Activated T-cell treated with anti-CD3 and anti-CD28 coated beads for 4 hours (primary cell): ENCODE measurements at regions not wholly inside any gene's neighbourhood (a gene's known extent, or its start where the extent isn't known, plus 50 kb on each side); places are given as distances from the start of the nearest gene placed in this dataset.
"Not testable (repeated sequence)": the region's sequence is repeated elsewhere in the genome, so short reads cannot be mapped to it uniquely, and the experiment has no call there.

Experiments
- DNase-seq: peaks from one replicate; pipeline ENCODE4 v3.0.0-alpha.2; 2020

DNA sequence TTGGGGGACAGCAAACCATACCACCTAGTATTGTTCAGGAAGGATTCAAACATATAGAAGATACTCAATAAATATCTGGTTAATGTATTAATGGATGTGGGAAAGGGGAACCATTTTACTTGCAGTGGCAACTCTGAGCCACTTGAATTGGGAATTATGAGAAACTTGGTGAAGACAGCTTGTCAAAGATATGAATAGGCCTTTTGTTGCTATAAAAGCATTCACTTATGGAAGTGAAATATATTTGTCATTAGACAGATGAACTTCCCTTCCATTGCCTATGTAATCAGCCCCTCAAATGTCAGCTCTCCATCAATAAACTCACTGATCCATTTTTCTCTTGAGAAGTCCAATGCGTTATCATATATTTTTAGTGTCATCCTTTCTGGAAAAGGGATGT, 56.1 kb downstream of the GPR85 start:
- no peak for DNase-seq

DNA sequence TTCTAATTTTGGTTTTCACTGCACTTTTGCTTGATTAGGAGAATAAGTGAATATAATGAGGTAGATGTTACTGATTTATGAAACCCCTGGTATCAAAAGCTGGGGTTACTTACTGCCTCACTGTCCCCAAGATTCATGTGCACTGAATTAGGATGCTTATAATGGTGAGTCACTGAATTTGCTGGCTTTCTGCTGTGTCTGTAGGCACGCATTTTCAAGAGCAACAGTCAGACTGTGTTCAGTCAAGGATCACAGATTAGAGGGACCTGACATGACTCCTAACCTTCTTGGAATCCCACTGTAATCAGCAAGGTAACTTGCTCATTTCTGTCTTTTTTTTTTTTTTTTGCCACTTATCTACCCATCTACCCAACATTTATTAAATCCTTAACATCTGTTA, 59.7 kb downstream of the GPR85 start:
- DNase-seq, result no peak

DNA sequence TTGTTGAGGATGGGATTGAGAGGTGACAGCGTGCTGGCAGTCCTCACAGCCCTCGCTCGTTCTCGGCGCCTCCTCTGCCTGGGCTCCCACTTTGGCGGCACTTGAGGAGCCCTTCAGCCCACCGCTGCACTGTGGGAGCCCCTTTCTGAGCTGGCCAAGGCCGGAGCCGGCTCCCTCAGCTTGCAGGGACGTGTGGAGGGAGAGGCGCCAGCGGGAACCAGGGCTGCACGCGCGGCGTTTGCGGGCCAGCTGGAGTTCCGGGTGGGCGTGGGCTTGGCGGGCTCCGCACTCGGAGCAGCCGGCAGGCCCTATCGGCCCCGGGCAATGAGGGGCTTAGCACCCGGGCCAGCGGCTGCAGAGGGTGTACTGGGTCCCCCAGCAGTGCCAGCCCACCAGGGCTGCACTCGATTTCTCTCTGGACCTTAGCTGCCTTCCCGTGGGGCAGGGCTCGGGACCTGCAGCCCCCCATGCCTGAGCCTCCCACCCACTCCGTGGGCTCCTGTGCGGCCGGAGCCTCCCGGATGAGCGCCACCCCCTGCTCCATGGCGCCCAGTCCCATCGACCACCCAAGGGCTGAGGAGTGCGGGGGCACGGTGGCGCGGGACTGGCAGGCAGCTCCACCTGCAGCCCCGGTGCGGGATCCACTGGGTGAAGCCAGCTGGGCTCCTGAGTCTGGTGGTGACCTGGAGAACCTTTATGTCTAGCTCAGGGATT, 69.3 kb downstream of the GPR85 start:
- DNase-seq, result not testable (repeated sequence)

DNA sequence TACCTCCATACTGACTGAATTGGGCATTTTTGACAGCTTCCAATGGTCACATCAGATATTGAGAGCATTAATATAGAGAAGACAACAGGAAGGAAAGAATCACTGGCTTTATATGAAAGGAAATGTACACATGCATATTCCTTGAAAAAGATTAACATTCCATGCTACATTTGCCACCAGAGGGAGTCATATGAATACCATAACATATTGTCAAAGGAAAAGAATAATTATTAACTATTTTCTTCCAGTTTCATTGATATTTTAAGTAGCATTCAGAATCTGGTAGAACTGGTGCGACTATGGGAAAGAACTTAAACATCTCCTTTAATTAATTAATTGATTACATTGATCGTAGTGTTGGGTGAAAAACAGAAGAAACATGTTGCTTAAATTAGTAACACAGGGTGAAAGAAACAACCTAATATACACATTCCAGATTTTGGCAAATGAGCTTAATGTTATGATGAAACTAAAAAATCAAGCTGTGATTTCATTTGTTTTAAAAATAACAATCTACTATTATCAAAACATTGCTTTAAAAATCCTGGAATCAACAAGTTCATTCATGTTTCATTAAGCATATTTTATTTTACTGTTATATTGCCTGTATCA, 71.5 kb downstream of the GPR85 start:
- DNase-seq, result no peak

DNA sequence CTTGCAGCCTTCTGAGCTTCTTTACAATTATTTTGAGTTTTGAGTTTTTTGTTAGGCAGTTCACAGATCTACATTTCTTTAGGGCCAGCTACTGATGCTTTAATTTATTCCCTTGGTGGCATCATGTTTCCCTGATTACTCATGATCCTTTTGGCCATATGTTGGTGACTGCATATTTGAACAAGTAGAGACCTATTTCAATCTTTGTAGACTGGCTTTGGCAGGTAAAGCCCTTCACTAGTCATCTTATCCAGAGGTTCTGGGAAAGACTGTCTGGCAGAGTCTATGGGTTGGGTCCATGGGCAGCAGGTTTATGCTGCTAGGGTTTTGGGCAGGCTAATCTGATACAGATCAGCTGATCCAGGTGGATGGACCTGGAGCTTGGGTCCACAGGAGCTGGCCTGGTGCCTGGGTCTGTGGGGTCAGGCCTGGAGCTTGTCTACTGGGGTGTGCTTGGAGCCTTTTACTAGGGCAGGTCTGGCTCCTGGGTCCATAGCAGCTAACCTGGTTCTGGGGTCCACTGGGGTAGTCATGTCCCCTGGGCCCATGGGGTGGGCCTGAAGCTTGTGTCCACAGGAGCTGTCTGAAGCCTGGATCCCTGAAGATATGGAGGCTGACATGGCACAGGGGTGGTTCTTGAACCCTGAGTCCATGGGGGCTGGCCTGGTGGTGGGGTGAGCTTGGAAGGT, 72.7 kb downstream of the GPR85 start:
- DNase-seq, result no peak

DNA sequence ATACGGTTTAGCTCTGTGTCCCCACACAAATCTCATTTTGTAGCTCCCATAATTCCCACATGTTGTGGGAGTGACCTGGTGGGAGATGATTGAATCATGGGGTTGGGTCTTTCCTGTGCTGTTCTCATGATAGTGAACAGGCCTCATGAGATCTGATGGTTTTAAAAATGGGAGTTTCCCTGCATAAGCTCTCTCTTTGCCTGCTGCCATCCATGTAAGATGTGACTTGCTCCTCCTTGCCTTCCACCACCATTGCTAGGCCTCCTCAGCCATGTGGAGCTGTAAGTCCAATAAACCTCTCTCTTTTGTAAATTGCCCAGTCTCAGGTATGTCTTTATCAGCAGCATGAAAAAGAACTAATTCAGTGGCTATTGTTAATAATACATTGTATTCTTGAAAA, 73.8 kb downstream of the GPR85 start:
- DNase-seq, result not testable (repeated sequence)

DNA sequence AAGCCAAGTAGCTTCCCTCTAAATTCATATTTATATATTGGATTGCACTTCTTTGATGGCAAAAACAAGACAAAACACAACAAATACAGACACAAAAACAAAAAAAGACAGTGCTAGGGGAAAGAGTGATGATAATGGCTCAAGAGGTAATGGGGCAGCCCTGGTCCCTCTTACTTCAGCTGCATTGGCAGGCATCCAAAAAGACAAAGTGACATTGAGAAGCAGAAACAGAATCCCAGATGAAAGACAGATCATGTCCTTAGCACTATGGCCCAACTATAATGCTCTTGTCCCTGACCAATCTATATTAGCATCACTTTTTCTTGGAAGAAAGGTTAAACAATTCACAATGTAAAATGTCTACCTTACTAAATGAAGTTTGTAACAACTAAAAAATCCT, 76.2 kb downstream of the GPR85 start:
- no peak for DNase-seq

DNA sequence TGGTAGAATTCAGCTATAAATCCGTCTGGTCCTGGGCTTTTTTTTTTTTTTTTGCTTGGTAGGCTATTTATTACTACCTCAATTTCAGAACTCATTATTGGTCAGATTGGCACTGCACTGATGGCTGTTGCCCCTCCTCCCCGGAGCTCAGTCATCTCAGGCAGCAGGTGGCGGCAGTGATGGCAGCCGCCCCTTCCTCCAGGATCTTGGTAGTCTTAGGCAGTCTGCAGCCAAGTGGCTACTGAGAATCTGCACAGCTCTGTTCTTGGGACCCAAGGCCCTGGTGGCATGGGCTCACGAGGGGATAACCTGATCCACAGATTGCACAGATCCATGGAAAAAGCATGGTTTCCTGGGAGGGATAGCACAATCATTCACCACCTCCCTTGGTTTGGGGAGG, 77.9 kb downstream of the GPR85 start:
- DNase-seq, result no peak

DNA sequence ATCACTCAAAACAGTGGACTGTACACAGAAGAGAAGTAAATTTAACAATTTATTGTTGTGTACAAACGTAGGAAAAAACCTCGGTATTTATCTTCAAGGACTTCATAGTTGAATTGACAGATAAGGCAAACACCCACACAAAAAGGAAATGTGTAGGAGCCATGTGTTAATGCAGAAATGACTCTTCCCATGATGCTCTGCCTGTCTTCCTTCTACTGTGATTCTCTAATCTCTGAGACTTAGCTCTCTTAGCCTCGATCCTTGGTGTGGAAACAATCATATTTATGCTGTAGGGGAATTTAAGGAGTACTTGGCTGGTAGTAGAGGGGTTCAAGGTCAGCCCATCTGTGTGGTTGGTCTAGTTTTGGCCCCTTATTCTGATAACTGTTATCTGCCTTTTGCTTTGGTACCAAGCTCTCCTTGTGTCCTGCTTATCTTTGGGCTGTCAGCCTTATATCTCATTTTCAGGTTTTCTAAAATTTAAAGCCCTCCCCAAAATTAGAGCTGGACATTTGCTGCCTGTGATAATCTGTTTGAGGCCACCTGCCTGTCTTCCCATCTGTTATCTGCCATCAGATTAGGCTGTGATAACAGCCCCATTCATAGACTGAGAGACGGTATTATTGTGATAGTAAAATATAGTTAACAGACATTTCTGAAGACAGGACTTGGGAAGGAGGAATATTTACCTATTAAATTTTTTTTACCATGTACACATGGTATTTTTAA, 81.7 kb downstream of the GPR85 start:
- no peak for DNase-seq

DNA sequence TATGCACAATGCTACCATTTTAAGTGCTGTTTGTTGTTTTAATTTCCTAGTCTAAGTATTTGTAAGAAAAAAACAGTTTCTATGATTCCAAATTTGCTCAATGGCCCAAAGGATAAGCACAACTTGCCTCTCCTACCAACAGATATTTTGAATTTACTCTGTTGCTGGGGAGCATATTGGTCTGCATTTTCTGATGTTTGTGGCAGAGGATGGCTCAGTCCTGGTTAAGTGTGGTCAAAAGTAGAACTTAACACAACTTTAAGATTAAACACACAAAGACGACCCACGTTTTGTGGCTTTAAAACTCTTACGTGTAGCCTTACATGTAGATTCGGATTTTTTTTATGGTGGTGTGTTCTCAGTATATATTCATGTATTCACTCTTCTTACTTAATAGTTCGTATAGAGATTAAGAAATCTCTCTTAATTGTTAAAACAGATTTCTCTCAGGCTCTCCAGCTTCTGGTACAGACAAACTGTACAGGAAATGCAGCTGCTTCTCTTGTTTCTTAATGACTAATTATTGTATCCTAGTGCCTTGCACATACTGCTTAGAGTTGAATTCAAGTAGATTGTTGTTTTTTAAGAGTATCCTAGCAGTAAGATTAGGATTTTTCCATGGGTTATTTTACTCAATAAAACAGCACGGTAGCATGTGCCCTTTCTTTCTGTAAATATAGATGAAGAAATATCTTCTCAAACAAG, 86.2 kb downstream of the GPR85 start:
- DNase-seq, result no peak

DNA sequence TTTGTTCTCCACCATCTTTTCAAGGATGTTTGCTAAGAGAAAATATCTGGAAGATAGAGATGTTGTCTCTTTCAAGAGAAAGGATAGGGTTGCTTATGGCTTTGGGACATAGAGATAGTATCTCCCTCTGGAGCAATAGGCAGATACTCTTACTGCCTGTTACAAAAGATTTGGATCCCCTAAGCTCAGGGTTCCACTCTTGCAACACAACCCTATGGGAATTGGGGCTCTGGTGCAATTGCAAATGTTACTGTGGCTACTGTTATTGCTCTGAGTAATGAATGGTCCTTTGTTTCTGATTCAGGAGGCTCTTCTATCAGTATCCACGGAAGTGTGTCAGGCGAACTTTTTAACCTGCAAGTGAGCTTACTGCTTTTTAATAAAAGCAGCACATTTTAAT, 88.8 kb downstream of the GPR85 start:
- no peak for DNase-seq

DNA sequence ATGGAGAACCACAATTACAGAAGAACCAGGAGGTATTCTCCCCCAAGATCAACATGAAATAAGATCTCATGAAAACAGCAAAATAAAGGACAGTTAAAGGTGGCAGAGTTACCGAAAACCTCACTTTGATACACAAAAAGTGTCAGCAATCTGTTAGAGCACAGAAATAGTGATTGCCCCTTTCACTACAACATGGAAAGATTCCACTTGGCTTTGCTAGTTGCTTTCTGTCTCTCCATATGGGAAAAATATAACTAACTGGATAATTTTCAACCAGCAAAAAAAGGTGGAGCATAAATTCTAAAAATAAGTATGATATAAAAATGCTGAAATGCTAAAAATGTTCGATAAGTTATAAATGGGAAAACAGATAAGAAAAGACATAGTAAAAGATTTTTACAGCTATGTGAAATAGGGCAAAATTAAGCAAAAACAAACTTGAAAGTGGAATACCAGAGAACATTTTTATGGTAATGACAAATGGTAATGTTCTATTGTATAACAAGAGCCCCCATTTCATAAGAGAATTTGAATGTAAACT, 90.2 kb downstream of the GPR85 start:
- no peak for DNase-seq

DNA sequence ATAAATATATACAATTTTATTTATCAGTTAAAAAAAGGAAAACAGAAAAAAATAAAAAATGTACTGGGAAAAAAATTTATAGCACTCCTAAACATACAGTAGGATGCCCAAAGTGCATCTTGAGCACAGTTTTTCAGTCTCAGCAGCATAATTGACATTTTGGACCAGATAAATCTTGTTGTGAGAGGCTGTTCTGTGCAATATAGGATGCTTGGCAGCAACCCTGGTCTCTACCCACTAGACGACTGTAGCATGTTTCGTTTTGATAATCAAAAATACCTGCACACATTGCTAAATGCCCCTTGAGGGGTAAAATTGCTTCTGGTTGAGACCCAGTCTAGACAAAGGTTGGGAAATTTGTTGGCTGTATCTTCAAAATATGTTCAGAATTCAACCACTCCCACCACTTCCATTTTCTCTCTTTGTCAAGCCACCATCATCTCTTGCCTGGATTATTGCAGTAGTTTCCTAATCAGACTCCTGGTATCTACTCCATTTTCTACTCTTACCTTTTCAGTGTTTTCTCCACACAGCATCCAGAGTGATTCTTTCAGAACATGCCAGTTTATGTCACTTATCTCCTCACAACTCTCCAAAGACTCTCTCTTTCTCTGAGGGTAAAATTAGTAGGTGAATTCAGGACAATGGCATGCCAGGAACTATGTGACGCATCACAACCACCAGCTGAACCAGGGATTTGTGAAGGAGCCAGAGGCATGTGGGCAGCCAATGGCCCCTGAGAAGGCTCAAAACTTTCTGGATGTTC, 91.4 kb downstream of the GPR85 start:
- no peak for DNase-seq

DNA sequence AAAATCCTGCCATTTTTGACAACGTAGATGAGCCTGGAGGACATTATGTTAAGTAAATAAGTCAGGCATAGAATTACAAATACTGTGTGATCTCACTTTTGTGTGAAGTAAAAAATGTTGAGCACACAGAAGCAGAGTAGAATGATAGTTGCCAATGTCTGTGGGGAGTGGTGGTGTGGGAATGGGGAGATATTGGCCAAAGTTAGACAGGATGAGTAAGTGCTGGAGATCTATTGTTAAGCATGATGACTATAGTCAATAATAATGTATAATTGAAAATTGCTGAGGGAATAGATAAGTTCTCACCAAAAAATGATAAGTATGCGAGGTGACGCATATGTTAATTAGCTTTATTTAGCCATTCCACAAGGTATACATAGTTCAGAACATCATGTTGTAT, 92.0 kb downstream of the GPR85 start:
- DNase-seq, result no peak

DNA sequence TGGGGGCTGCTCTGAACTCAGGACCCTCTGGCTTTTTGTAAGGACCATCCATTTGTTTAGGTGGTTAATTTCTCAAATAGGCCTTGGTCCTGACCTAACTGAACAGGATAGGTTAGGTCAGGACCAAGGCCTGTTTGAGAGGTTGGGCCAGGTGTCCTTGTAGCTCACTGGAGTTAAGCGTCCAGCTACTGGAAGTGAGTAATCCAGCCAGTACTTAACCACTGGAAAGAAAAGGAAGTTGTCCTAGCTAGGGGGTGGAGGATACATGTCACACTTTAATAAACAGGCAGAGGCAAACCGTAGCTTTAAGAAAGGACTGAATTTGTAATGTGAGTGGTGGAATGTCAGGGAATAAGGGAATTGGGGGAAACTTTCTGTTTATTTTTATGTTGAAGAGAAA, 96.0 kb downstream of the GPR85 start:
- DNase-seq, result no peak

DNA sequence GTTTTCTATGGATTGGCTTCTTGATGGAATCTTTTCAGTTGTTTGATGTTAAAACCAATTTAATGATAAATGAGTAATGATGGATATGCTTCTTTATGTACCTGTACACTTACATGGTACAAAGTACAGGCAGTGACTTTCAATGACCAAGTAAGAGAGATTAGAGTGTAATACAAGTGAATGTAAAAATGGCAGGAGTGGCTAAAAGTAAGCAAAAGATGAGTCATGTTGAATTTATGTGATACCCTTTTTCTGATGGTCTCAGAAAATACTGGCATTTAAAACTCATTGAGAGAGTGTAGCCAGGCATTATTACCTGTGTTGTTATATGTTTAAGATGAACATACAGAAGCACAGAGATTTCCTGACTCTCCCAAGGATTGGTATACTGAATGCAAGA, 97.1 kb downstream of the GPR85 start:
- DNase-seq, result no peak

DNA sequence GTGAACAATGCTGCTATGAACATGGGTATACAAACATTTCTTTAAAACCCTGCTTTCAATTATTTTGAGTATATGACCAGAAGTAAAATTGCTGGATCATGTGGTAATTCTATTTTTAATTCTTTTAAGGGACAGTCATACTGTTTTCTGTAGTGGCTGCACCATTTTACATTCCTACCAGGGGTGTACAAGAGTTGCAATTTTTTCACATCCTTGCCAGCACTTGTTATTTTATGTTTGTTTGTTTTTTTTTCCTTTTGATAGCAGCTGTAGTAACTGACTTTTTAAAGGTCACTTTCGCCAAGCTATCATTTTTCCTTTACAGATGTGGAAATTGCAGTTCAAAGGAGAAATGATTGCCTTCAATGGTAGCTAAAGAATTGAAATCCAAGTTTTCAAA, 99.5 kb downstream of the GPR85 start:
- DNase-seq, result no peak

DNA sequence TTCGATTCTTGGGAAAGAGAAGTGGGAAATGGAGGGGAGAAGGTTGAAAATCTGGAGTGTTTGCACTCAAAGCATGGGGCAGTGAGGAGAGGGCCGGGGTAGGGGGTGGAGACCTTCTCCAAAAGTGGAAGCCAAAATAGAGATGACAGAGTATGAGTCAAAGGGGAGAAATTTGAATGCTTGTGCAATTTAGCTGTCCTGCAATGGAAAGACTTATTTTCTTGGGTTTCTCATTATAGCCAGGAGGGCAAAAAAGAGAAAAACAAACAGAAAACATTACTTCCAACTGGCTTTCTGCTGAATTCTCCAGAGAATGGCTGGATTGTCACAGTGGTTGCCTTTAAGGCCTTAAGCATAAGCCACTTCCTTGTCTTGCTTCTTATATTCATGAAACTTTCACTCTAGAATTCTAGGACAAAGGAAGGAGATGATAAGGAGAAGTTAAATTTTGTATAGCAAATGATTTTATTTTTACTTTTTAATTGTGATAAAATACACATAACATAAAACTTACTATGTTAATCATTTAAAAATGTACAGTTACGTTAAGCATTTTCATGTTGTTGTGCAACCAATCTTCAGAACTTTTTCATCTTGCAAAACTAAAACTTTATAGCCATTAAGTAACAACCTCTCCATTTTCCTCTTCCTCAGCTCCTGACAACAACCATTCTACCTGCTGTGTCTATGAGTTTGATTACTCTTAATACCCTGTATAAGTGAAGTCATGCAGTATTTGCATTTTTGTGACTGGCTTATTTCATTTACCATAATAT, 100.2 kb downstream of the GPR85 start:
- no peak for DNase-seq

DNA sequence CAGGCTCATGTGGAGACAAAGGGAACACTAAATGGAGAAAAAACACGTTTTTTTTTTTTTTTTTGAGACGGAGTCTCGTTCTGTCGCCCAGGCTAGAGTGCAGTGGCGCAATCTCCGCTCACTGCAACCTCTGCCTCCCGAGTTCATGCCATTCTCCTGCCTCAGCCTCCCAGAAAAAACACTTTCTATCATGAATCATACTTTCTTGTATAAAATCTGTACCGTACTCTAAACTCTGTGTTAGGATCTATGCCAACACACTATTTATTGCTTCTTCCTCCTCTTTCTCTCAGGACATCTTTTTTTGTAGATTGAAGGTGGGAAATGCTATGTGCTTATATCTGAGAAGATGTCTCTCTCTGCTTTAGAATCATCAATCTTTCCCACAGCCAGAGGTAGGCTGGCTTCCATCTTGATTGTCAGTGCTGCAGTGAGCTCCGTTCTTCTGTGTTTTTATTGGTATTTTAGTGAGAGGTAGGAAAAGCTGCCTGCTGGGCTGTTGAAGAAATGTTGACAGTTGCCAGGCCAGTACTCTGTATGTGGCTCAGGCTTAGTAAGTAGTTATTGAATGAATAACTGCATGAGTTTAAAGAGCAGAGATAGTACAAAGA, 101.1 kb downstream of the GPR85 start:
- DNase-seq, result no peak

DNA sequence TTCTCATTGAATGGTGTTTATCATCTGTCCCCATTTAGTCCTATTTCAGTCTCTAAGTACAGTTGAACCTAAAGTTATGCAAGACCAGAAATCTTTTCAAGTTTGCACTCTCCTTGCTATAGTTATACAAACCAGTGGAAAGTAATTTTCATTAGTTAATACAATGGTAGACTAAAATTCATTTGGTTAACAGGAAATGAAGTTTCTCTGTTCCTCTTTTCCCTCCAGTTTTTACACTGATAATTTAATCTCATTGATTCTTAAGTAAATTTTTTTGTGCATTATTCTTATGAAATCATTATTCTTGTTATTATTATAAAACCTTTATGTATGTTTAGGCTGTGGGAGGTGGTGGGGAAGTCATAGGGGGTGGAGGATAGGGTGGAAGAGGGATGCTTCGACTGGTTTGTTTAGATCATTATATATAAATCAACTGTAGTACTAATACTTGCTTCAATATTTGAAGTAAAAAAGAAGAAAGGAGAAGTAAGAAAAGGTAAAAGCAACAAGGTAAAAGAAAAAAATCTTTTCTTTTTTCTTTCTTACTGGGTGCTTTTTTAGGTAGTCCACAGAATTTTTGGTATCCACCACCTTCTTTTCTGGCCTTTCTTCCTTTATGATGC, 104.1 kb downstream of the GPR85 start:
- DNase-seq, result no peak
